WTC11 (cell line): ENCODE measurements at regions not wholly inside any gene's neighbourhood (a gene's known extent, or its start where the extent isn't known, plus 50 kb on each side); places are given as distances from the start of the nearest gene placed in this dataset.

Experiments used
- ATAC-seq: fragments of 200-7000 bp; cut with Tn5 transposase; 2 replicates; pipeline ENCODE4 v1.10.0; 2021; ENCODE audit warnings: mild to moderate bottlenecking, moderate library complexity
- CTCF ChIA-PET: fragments of 300-600 bp; sonication (Branson Sonifier 250); formaldehyde crosslinking; loops from one replicate; lab custom pipeline; 2021; ENCODE audit warnings: antibody characterized with exemption; lab: Charles Lee
- POLR2A ChIA-PET: fragments of 350-600 bp; sonication (Branson Sonifier 250); formaldehyde crosslinking; loops from one replicate; lab custom pipeline; 2021; ENCODE audit warnings: antibody characterized with exemption; lab: Charles Lee
- DNase-seq: peaks from one replicate; pipeline ENCODE4 v3.0.0; 2021; ENCODE audit warnings: low spot score
- H3K27ac Mint-ChIP-seq: 2 replicates; pipeline ENCODE4 v1.8.0; 2021; ENCODE audit warnings: mixed read lengths
- H3K27me3 Mint-ChIP-seq: 2 replicates; pipeline ENCODE4 v1.8.0; 2021; ENCODE audit warnings: low read depth, mild to moderate bottlenecking, moderate library complexity, mixed read lengths
- H3K36me3 Mint-ChIP-seq: 2 replicates; pipeline ENCODE4 v1.8.0; 2021; ENCODE audit warnings: mixed read lengths
- H3K4me1 Mint-ChIP-seq: 2 replicates; pipeline ENCODE4 v1.8.0; 2022; ENCODE audit warnings: mixed read lengths
- H3K4me3 Mint-ChIP-seq: 2 replicates; pipeline ENCODE4 v1.8.0; 2021; ENCODE audit warnings: mild to moderate bottlenecking, moderate library complexity, mixed read lengths
- H3K9me3 Mint-ChIP-seq: 2 replicates; pipeline ENCODE4 v1.8.0; 2021; ENCODE audit warnings: mixed read lengths
- ELF4 ChIP-seq: sonication (generic); formaldehyde crosslinking; IDR thresholded peaks from 2 replicates; pipeline ENCODE4 v1.8.1; 2022; ENCODE audit warnings: low read depth, mild to moderate bottlenecking, moderate library complexity, missing genetic modification reagents
- ETV6 ChIP-seq: sonication (generic); formaldehyde crosslinking; IDR thresholded peaks from 2 replicates; pipeline ENCODE4 v1.8.1; 2022; ENCODE audit warnings: mild to moderate bottlenecking, missing genetic modification reagents
- FOXP1 ChIP-seq: sonication (generic); formaldehyde crosslinking; IDR thresholded peaks from 2 replicates; pipeline ENCODE4 v1.8.0; 2022; ENCODE audit warnings: missing genetic modification reagents, mild to moderate bottlenecking, moderate library complexity, borderline replicate concordance
- JAZF1 ChIP-seq: fragments of 250-450 bp; sonication (Bioruptor Pico); IDR thresholded peaks from 2 replicates; pipeline ENCODE4 v1.9.0; 2021; ENCODE audit warnings: moderate library complexity, mild to moderate bottlenecking, inconsistent platforms
- JUN ChIP-seq: sonication (generic); formaldehyde crosslinking; IDR thresholded peaks from 2 replicates; pipeline ENCODE4 v1.8.0; 2023; ENCODE audit warnings: mild to moderate bottlenecking, missing genetic modification reagents
- KAT7 ChIP-seq: sonication (generic); formaldehyde crosslinking; IDR thresholded peaks from 2 replicates; pipeline ENCODE4 v1.8.1; 2023; ENCODE audit warnings: missing genetic modification reagents, mild to moderate bottlenecking, borderline replicate concordance
- NFE2L1 ChIP-seq: sonication (generic); formaldehyde crosslinking; IDR thresholded peaks from 2 replicates; pipeline ENCODE4 v1.8.1; 2023; ENCODE audit warnings: missing genetic modification reagents
- NR1H2 ChIP-seq: sonication (generic); formaldehyde crosslinking; IDR thresholded peaks from 2 replicates; pipeline ENCODE4 v1.9.0; 2021; ENCODE audit warnings: mild to moderate bottlenecking, moderate library complexity, missing genetic modification reagents
- SMAD4 ChIP-seq: sonication (generic); formaldehyde crosslinking; IDR thresholded peaks from 2 replicates; pipeline ENCODE4 v1.8.0; 2022; ENCODE audit warnings: mild to moderate bottlenecking, missing genetic modification reagents
- TEAD4 ChIP-seq: sonication (generic); formaldehyde crosslinking; IDR thresholded peaks from 2 replicates; pipeline ENCODE4 v1.8.0; 2022; ENCODE audit warnings: mild to moderate bottlenecking, missing genetic modification reagents
- ZNF317 ChIP-seq: sonication (generic); formaldehyde crosslinking; IDR thresholded peaks from 2 replicates; pipeline ENCODE4 v1.8.1; 2023; ENCODE audit warnings: low read depth, mild to moderate bottlenecking, moderate library complexity, missing genetic modification reagents, borderline replicate concordance
- ZNF416 ChIP-seq: fragments of 250-450 bp; sonication (Bioruptor Pico); IDR thresholded peaks from 2 replicates; pipeline ENCODE4 v1.9.0; 2021; ENCODE audit warnings: mild to moderate bottlenecking, inconsistent platforms
- ZNF671 ChIP-seq: fragments of 250-450 bp; sonication (Bioruptor Pico); IDR thresholded peaks from 2 replicates; pipeline ENCODE4 v1.8.0; 2021; ENCODE audit warnings: mild to moderate bottlenecking
- TF ChIP-seq, protein P1 (sequence below): sonication (generic); formaldehyde crosslinking; IDR thresholded peaks from 2 replicates; pipeline ENCODE4 v1.8.1; 2022; ENCODE audit warnings: mild to moderate bottlenecking, missing genetic modification reagents, moderate library complexity, borderline replicate concordance
- TF ChIP-seq, protein P2 (sequence below): fragments of 250-450 bp; sonication (Bioruptor Pico); conservative IDR thresholded peaks from 2 replicates; pipeline ENCODE4 v1.9.0; 2021; ENCODE audit warnings: mild to moderate bottlenecking
- TF ChIP-seq, protein P3 (sequence below): sonication (generic); formaldehyde crosslinking; IDR thresholded peaks from 2 replicates; pipeline ENCODE4 v1.8.1; 2023; ENCODE audit warnings: mild to moderate bottlenecking, missing genetic modification reagents
- TF ChIP-seq, protein P4 (sequence below): sonication (generic); formaldehyde crosslinking; IDR thresholded peaks from 2 replicates; pipeline ENCODE4 v1.8.1; 2023; ENCODE audit warnings: mild to moderate bottlenecking, missing genetic modification reagents, moderate library complexity
- TF ChIP-seq, protein P5 (sequence below): sonication (generic); formaldehyde crosslinking; IDR thresholded peaks from 2 replicates; pipeline ENCODE4 v1.8.0; 2023; ENCODE audit warnings: missing genetic modification reagents, mild to moderate bottlenecking, borderline replicate concordance
- TF ChIP-seq, protein P6 (sequence below): fragments of 250-450 bp; sonication (Bioruptor Pico); IDR thresholded peaks from 2 replicates; pipeline ENCODE4 v1.9.0; 2021; ENCODE audit warnings: mild to moderate bottlenecking
- TF ChIP-seq, protein P7 (sequence below): sonication (generic); formaldehyde crosslinking; IDR thresholded peaks from 2 replicates; pipeline ENCODE4 v1.8.0; 2023; ENCODE audit warnings: mild to moderate bottlenecking, missing genetic modification reagents

DNA sequence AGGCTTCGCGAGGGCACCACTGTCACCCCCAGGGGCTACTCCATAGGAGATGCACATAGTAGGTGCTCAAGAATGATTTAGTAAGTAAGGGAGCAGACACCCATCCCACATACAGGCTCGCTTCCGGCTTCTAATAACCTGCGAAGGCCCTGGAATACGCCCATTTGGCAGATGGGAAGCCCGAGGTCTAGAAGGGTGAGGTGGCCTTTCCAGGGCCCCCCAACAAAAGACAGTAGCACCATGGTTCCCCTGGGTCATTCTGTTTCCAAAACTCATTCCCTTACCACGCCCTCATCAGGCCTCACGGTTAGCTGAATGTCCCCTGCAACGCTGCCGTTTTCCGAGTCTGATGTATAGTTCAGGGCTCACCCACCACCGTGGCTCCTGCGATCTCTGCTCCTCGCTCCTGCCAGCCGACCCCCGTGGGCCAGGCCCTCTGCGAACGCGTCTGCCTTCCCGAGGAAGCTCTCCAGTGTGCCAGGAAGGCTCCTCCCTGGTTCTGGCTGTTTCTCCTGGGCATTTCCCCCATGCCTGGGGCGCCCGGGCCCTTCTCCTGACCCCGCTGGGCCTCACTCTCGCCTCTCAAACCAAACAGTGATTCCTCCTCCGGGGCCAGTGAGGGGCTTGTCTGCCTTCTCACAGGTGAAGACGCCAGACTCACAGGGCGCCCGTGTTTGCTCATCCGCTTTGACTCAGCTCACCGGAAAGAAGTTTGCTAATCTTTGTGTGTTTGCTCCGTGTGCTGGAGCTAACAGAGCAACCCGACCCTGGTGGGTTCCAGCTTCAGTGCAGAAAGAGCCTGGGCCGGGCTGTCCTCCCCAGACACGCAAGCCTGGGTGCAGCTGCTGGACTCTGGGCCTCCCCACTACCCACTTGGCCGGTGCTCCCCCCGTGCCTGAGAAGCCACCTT is 86.6 kb downstream of the RTL6 start:
- peaks cover 7% of the 10 kb centered on the region; the same call in 1 of the 2 replicates for H3K9me3 Mint-ChIP-seq
- ChIA-PET POLR2A (no interaction called here), CTCF (interaction anchor here (0.8 to 0.9 kb wide), 2 partner anchors 43 to 418 kb away, joined by 3 read pairs; no protein-coding TSS in a partner anchor)
- DNase-seq (no peak), ATAC-seq (no peak)
- H3K4me1 Mint-ChIP-seq, result peaks cover 10% of the 10 kb centered on the region
- no peak overlapping the region for H3K27ac Mint-ChIP-seq
- TF ChIP-seq KAT7 (CRISPR knock-in tag) (no peak), ZNF671 (CRISPR knock-in tag) (no peak), JAZF1 (CRISPR knock-in tag) (no peak), ETV6 (CRISPR knock-in tag) (no peak), NFE2L1 (CRISPR knock-in tag) (no peak), TEAD4 (CRISPR knock-in tag) (no peak), ELF4 (no peak), ZNF317 (CRISPR knock-in tag) (no peak), ZNF416 (CRISPR knock-in tag) (no peak), JUN (CRISPR knock-in tag) (no peak), SMAD4 (CRISPR knock-in tag) (no peak), NR1H2 (CRISPR knock-in tag) (no peak), FOXP1 (no peak)
- TF ChIP-seq, protein P1, sequence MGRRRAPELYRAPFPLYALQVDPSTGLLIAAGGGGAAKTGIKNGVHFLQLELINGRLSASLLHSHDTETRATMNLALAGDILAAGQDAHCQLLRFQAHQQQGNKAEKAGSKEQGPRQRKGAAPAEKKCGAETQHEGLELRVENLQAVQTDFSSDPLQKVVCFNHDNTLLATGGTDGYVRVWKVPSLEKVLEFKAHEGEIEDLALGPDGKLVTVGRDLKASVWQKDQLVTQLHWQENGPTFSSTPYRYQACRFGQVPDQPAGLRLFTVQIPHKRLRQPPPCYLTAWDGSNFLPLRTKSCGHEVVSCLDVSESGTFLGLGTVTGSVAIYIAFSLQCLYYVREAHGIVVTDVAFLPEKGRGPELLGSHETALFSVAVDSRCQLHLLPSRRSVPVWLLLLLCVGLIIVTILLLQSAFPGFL (CRISPR knock-in tag), result no peak
- TF ChIP-seq, protein P2, sequence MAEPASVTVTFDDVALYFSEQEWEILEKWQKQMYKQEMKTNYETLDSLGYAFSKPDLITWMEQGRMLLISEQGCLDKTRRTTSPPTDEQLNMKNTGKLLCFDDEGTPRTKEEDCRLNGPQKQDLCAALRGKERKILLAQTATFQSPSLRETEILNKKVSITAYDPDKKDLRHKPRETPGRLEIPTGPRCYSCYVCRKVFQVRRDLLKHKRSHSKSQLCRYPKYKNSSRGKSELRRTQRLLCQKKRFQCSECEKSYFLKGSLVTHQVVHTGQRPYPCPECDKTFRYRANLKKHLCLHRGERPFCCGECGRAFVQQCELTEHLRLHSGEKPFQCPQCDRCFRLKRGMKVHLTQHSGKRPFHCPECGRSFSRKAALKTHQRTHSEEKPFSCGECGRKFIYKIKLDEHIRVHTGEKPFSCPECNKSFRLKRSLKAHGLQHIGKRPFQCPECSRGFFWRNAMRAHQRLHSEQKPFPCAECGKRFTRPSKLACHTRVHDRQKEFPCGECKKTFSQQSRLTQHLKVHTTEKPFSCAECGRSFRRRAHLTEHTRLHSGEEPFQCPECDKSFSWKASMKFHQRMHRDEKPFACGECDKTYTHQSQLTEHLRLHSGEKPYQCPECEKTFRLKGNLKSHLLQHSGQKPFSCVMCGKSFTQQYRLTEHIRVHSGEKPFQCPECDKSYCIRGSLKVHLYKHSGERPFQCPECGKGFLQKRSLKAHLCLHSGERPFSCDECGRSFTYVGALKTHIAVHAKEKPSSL (CRISPR knock-in tag), result no peak
- TF ChIP-seq, protein P3, sequence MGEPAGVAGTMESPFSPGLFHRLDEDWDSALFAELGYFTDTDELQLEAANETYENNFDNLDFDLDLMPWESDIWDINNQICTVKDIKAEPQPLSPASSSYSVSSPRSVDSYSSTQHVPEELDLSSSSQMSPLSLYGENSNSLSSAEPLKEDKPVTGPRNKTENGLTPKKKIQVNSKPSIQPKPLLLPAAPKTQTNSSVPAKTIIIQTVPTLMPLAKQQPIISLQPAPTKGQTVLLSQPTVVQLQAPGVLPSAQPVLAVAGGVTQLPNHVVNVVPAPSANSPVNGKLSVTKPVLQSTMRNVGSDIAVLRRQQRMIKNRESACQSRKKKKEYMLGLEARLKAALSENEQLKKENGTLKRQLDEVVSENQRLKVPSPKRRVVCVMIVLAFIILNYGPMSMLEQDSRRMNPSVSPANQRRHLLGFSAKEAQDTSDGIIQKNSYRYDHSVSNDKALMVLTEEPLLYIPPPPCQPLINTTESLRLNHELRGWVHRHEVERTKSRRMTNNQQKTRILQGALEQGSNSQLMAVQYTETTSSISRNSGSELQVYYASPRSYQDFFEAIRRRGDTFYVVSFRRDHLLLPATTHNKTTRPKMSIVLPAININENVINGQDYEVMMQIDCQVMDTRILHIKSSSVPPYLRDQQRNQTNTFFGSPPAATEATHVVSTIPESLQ, result no peak
- TF ChIP-seq, protein P4, sequence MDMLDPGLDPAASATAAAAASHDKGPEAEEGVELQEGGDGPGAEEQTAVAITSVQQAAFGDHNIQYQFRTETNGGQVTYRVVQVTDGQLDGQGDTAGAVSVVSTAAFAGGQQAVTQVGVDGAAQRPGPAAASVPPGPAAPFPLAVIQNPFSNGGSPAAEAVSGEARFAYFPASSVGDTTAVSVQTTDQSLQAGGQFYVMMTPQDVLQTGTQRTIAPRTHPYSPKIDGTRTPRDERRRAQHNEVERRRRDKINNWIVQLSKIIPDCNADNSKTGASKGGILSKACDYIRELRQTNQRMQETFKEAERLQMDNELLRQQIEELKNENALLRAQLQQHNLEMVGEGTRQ, result no peak
- TF ChIP-seq, protein P5, sequence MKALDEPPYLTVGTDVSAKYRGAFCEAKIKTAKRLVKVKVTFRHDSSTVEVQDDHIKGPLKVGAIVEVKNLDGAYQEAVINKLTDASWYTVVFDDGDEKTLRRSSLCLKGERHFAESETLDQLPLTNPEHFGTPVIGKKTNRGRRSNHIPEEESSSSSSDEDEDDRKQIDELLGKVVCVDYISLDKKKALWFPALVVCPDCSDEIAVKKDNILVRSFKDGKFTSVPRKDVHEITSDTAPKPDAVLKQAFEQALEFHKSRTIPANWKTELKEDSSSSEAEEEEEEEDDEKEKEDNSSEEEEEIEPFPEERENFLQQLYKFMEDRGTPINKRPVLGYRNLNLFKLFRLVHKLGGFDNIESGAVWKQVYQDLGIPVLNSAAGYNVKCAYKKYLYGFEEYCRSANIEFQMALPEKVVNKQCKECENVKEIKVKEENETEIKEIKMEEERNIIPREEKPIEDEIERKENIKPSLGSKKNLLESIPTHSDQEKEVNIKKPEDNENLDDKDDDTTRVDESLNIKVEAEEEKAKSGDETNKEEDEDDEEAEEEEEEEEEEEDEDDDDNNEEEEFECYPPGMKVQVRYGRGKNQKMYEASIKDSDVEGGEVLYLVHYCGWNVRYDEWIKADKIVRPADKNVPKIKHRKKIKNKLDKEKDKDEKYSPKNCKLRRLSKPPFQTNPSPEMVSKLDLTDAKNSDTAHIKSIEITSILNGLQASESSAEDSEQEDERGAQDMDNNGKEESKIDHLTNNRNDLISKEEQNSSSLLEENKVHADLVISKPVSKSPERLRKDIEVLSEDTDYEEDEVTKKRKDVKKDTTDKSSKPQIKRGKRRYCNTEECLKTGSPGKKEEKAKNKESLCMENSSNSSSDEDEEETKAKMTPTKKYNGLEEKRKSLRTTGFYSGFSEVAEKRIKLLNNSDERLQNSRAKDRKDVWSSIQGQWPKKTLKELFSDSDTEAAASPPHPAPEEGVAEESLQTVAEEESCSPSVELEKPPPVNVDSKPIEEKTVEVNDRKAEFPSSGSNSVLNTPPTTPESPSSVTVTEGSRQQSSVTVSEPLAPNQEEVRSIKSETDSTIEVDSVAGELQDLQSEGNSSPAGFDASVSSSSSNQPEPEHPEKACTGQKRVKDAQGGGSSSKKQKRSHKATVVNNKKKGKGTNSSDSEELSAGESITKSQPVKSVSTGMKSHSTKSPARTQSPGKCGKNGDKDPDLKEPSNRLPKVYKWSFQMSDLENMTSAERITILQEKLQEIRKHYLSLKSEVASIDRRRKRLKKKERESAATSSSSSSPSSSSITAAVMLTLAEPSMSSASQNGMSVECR (CRISPR knock-in tag), result no peak
- TF ChIP-seq, protein P6, sequence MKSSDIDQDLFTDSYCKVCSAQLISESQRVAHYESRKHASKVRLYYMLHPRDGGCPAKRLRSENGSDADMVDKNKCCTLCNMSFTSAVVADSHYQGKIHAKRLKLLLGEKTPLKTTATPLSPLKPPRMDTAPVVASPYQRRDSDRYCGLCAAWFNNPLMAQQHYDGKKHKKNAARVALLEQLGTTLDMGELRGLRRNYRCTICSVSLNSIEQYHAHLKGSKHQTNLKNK, result no peak
- TF ChIP-seq, protein P7, sequence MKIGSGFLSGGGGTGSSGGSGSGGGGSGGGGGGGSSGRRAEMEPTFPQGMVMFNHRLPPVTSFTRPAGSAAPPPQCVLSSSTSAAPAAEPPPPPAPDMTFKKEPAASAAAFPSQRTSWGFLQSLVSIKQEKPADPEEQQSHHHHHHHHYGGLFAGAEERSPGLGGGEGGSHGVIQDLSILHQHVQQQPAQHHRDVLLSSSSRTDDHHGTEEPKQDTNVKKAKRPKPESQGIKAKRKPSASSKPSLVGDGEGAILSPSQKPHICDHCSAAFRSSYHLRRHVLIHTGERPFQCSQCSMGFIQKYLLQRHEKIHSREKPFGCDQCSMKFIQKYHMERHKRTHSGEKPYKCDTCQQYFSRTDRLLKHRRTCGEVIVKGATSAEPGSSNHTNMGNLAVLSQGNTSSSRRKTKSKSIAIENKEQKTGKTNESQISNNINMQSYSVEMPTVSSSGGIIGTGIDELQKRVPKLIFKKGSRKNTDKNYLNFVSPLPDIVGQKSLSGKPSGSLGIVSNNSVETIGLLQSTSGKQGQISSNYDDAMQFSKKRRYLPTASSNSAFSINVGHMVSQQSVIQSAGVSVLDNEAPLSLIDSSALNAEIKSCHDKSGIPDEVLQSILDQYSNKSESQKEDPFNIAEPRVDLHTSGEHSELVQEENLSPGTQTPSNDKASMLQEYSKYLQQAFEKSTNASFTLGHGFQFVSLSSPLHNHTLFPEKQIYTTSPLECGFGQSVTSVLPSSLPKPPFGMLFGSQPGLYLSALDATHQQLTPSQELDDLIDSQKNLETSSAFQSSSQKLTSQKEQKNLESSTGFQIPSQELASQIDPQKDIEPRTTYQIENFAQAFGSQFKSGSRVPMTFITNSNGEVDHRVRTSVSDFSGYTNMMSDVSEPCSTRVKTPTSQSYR (CRISPR knock-in tag), result no peak
- no peaks in the 10 kb centered on the region for H3K36me3 Mint-ChIP-seq
- H3K27me3 Mint-ChIP-seq, result no peaks in the 10 kb centered on the region
- H3K4me3 Mint-ChIP-seq, result no peak overlapping the region
